Left ventricle myocardium inferior (tissue), 1 donor: ENCODE measurements at regions not wholly inside any gene's neighbourhood (a gene's known extent, or its start where the extent isn't known, plus 50 kb on each side); places are given as distances from the start of the nearest gene placed in this dataset.

Experiments used
- DNase-seq: peaks from one replicate; pipeline ENCODE4 v3.0.0-alpha.2; 2020
- H3K27ac ChIP-seq: fragments of 200-600 bp; replicated peaks from 2 replicates; pipeline ENCODE4 v1.8.0; 2021
- H3K27me3 ChIP-seq: fragments of 200-600 bp; 2 replicates; pipeline ENCODE4 v1.8.0; 2021; ENCODE audit warnings: low read depth
- H3K36me3 ChIP-seq: fragments of 200-600 bp; 2 replicates; pipeline ENCODE4 v1.8.0; 2021
- H3K4me1 ChIP-seq: fragments of 200-600 bp; 2 replicates; pipeline ENCODE4 v1.8.0; 2021
- H3K4me3 ChIP-seq: fragments of 200-600 bp; 2 replicates; pipeline ENCODE4 v1.8.0; 2021; ENCODE audit warnings: mild to moderate bottlenecking, moderate library complexity
- H3K9me3 ChIP-seq: fragments of 200-600 bp; replicated peaks from 2 replicates; pipeline ENCODE4 v1.8.0; 2021
- intact Hi-C: fragments of 100-400 bp; cut with micrococcal nuclease; formaldehyde crosslinking; loops from one replicate; pipeline ENCODE4 v1.11.0; 2022
- TF ChIP-seq, protein P1 (sequence below): fragments of 200-600 bp; IDR thresholded peaks from 2 replicates; pipeline ENCODE4 v1.8.0; 2021; ENCODE audit warnings: antibody characterized with exemption, mild to moderate bottlenecking, borderline replicate concordance
- donor health status: DM: no; HTN: yes; CAD: no; lungs with severe emphysema.

DNA sequence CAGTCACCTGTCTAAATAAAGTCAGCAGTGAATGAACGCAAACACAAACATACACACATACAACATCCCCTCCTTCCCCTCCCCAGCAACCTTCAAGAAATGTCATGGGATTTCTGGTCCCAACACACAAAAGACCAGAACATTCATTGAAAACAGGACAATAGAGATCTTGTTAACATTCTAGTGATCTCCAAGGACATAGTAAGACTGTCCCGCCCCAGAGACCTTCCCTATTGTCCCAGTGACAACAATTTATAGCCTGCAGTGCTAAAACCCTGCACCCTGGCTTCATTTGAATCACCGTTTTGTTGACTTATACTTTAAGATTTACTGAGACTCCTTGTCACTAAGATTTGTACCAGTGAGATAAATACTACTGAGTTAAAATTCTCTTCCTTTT lies 143.9 kb upstream of the NOX3 start:
- no peak overlapping the region for H3K27ac ChIP-seq
- intact Hi-C loops = no loop called here
- H3K9me3 ChIP-seq = no peaks in the 10 kb centered on the region
- no peak overlapping the region for H3K4me3 ChIP-seq
- no peaks in the 10 kb centered on the region for H3K4me1 ChIP-seq
- DNase-seq = no peak
- H3K36me3 ChIP-seq = no peaks in the 10 kb centered on the region
- no peaks in the 10 kb centered on the region for H3K27me3 ChIP-seq
- TF ChIP-seq, protein P1, sequence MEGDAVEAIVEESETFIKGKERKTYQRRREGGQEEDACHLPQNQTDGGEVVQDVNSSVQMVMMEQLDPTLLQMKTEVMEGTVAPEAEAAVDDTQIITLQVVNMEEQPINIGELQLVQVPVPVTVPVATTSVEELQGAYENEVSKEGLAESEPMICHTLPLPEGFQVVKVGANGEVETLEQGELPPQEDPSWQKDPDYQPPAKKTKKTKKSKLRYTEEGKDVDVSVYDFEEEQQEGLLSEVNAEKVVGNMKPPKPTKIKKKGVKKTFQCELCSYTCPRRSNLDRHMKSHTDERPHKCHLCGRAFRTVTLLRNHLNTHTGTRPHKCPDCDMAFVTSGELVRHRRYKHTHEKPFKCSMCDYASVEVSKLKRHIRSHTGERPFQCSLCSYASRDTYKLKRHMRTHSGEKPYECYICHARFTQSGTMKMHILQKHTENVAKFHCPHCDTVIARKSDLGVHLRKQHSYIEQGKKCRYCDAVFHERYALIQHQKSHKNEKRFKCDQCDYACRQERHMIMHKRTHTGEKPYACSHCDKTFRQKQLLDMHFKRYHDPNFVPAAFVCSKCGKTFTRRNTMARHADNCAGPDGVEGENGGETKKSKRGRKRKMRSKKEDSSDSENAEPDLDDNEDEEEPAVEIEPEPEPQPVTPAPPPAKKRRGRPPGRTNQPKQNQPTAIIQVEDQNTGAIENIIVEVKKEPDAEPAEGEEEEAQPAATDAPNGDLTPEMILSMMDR = no peak

DNA sequence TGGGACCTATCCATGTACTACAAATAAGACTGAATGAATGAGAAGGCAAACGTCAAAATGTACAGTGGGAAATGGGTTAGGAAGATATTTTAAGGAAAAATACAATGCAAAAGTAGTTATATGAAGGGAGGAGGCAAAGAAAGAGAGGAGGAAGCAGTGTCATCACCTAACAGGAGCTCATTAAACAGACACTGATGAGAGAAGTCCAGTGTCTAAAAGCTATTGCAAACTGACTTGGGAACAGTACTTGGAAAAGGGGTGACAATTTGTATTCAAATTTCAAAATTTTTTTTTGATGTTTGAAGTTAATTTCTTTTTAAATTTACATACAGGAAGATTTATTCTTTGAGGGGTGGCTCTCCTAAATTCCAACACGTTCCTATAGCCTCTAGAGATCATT lies 143.5 kb upstream of the NOX3 start:
- TF ChIP-seq, protein P1 = no peak
- Histone ChIP-seq H3K36me3 (no peaks in the 10 kb centered on the region), H3K4me1 (no peaks in the 10 kb centered on the region), H3K9me3 (no peaks in the 10 kb centered on the region), H3K27me3 (no peaks in the 10 kb centered on the region), H3K4me3 (no peak overlapping the region), H3K27ac (no peak overlapping the region)
- intact Hi-C loops = no loop called here
- DNase-seq = no peak

DNA sequence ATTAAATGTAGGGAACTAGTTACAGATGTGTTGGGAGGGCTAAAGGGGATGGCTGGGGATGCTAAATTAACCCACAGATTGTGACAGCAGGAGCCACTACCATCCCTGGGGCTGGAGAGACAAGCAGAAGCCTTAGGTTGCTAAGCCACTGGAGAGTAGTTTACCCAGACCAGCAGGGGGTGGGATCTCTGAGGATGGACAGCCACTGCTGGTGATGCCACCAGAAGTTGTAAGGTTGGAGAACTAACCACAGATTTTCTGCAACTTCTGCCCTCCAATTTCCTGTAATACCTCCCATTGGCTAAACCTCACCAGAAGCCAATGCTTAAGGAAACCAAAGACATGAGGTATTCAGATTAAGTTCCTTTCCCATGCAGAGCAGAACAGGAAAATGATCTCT lies 139.6 kb upstream of the NOX3 start:
- no peak for DNase-seq
- TF ChIP-seq, protein P1 = no peak

DNA sequence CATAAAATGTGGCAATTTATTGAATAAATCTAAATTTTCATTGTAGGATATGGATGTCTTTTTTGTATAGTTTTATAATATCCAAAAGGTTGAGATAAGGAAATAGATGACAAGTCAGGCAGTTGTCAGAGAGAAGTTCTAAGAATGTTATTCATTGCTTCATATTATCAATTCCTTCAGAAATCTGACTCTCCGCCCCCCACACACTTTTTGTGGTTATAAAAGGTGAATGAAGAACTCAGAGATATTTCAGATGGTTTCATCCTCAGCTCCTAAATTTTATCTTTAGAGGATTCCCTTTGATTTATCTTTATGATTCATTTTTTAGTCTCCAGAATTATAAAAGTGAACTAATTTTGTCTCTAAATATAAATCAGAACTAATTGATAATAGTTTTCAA lies 136.1 kb upstream of the NOX3 start:
- DNase-seq = no peak
- no peak overlapping the region for H3K4me3 ChIP-seq
- intact Hi-C loops = no loop called here

More for the DNA sequence above, 139.6 kb upstream of the NOX3 start:
- Histone ChIP-seq H3K36me3 (no peaks in the 10 kb centered on the region), H3K27ac (no peak overlapping the region), H3K4me1 (no peaks in the 10 kb centered on the region), H3K9me3 (no peaks in the 10 kb centered on the region), H3K27me3 (no peaks in the 10 kb centered on the region), H3K4me3 (no peak overlapping the region)
- intact Hi-C loops = no loop called here

DNA sequence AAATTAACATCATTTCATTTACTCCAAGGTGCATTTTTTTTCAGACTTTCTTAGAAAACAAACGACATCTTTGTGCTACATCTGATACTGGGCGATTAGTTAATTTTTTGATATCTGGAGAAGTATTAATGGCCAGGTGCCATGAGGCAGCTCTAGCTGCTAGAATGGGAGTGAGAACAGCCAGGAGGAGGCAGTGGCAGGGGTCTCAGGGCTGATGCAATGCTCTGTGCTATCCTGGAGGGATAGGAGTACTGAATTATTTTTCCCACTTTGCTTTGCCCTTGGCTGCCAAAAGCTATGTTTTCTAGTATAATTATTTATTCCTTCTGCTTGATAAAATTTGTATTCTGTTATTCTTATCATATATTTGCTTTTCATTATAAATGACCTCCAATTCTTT lies 133.6 kb upstream of the NOX3 start:
- intact Hi-C loops = no loop called here
- no peak for DNase-seq
- Histone ChIP-seq H3K27me3 (no peaks in the 10 kb centered on the region), H3K4me3 (no peak overlapping the region), H3K4me1 (no peaks in the 10 kb centered on the region), H3K9me3 (peaks cover 14% of the 10 kb centered on the region), H3K36me3 (no peaks in the 10 kb centered on the region), H3K27ac (no peak overlapping the region)
- TF ChIP-seq, protein P1 = no peak

More for the DNA sequence above, 136.1 kb upstream of the NOX3 start:
- no peak overlapping the region for H3K27ac ChIP-seq
- H3K9me3 ChIP-seq = peaks cover 8% of the 10 kb centered on the region
- no peaks in the 10 kb centered on the region for H3K4me1 ChIP-seq
- H3K36me3 ChIP-seq = no peaks in the 10 kb centered on the region
- H3K27me3 ChIP-seq = no peaks in the 10 kb centered on the region
- TF ChIP-seq, protein P1 = no peak

DNA sequence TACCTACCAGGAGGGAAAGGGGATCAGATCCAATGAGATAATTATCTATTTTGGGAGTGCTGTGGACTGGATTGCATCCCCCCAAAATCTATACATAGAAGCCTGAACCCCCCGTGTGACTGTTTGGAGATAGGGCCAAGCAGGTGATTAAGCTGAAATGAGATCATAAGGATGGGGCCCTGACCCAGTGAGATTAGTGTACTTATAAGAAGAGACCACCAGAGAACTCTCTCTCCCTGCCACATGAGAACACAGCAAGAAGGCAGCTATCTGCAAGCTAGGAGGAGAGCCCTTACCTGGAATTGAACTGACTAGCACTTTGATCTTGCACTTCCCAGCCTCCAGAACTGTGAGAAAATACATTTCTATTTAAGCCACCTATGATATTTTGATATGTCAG lies 132.2 kb upstream of the NOX3 start:
- H3K4me3 ChIP-seq = no peak overlapping the region
- no peak for DNase-seq
- H3K36me3 ChIP-seq = no peaks in the 10 kb centered on the region
- no peaks in the 10 kb centered on the region for H3K27me3 ChIP-seq
- H3K9me3 ChIP-seq = peaks cover 14% of the 10 kb centered on the region
- intact Hi-C loops = no loop called here
- no peaks in the 10 kb centered on the region for H3K4me1 ChIP-seq
- TF ChIP-seq, protein P1 = no peak
- no peak overlapping the region for H3K27ac ChIP-seq
